Ecto neural progenitor cell (in vitro differentiated cells): ENCODE measurements at regions not wholly inside any gene's neighbourhood (a gene's known extent, or its start where the extent isn't known, plus 50 kb on each side); places are given as distances from the start of the nearest gene placed in this dataset.
"Not testable (repeated sequence)": the region's sequence is repeated elsewhere in the genome, so short reads cannot be mapped to it uniquely, and the experiment has no call there.

Source experiments
- DNase-seq: peaks from one replicate; pipeline ENCODE4 v3.0.0-alpha.2; 2018; ENCODE audit warnings: low spot score

DNA sequence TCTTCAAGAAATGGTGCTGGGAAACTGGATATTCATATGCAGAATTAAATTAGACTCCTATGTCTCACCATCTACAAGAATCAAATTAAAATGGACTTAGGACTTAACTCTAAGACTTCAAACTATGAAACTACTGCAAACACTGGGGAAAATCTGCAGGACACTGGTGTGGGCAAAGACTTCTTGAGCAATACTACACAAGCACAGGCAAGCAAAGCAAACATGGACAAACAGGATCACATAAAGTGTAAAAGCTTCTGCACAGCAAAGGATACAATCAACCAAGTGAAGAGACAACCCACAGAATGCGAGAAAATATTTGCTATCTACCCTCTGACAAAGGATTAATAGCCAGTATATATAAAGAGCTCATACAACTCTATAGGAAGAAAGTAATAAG is 1161.1 kb upstream of the CITED2 start:
- DNase-seq, result no peak

DNA sequence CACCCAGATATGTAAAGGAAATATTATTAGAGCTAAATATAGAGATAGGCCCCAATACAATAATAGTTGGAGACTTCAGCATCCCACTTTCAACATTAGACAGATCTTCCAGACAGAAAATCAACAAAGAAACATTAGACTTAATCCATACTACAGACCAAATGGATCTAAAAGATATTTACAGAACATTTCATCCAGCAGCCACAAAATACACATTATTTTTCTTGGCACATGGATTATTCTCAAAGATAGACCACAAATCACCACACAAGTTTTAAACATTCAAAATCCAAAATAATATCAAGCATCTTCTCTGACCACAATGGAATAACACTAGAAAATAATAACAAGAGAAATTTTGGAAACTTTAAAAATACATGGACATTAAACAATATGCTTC is 1159.1 kb upstream of the CITED2 start:
- no peak for DNase-seq

DNA sequence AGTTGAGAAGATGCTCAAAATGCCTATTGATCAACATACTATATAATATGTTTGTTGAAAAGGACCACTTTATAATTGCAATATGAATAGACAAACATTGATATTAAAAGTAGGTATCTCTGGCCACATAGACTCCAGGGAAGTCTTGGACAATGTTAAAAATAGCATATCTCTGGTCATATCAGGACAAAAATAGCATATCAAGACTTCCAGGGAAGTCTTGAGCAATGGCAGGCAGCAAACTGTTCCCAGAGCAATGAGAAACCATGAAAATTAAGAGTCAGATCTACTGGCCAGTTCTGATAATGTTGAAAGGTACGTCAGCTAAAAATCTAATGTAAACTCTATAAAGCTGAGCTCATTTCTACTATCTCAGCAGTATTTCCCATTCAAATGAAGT is 1130.3 kb upstream of the CITED2 start:
- DNase-seq, result no peak

DNA sequence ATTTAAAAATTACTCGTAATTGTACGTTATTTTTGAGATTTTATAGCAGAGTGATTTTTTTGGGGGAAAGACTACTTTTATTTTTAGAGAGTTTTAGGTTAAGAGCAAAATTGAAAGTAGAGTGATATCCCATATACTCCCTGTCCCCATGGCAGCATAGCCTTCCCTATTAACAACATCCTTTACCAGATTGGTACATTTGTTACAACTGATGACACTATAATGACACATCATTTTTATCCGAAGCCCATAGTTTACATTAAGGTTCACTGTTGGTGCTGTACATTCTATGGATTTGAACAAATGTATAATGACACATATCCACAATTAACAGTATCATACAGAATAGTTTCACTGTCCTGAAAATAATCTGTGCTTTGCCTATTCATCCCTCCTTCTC is 1126.4 kb upstream of the CITED2 start:
- DNase-seq, result no peak

DNA sequence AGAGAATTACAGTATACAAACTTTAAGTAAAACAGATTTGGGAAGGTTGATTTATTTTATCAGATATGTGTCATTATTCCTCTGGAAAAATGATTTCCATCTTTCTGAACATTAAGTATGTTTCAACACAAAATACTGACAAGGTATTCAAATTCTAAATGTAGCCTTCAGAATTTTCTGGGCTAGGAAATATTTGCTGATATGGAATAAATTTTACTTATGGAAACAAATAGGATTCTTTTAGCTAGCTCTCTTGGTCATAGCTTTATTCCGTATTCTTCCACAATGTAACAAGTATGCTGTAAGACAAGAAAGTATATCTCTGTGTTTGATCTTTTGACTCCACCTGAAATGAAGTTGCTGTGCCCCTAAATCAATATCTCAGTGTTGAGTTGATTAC is 1125.2 kb upstream of the CITED2 start:
- no peak for DNase-seq

DNA sequence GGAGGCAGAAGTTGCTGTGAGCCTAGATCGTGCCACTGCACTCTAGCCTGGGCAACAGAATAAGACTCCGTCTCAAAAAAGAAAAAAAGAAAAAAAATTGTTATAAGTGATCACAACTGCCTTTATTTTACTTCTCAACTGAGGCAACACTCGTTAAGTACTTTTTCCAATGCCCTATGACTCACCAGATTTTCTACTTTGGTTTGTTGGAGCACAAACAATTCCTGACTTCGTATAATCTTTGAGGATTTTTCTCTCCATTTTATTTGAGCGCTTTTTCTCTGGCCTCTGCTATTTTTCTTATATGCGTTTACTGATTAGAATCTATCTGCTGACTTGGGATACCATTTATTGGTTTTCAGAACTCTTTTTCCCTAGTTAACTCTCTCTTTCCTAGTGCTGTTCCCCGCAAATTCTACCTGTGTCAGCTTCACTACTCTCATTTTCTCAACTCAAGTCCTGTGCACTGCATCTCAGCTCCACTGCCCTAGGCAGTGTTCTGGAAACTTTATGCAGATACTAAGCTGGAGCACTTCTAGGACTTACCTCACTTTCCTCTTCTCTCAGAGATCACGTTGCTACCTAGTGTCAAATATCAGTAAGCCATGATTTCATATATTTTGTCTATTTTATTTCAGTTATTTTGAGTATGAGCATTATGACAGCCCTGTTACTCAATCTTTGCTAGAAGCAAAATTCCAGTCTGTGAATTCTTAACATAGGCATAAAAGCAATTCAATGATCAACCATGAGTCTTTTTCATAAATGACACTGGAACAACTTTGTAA is 1120.1 kb upstream of the CITED2 start:
- no peak for DNase-seq

DNA sequence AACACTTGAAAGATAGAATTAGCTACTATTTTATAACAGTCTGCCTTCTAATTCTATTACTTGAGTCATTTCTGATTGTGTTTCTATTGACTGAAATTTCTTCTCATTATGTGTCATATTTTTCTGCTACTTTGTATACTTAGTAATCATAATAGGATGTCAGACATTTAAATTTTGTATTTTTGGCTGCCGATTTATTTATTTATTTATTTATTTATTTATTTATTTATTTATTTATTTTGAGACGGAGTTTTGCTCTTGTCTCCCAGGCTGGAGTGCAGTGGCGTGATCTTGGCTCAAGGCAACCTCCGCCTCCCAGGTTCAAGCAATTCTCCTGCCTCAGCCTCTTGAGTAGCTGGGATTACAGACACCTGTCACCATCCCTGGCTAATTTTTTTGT is 1119.0 kb upstream of the CITED2 start:
- not testable (repeated sequence) for DNase-seq

DNA sequence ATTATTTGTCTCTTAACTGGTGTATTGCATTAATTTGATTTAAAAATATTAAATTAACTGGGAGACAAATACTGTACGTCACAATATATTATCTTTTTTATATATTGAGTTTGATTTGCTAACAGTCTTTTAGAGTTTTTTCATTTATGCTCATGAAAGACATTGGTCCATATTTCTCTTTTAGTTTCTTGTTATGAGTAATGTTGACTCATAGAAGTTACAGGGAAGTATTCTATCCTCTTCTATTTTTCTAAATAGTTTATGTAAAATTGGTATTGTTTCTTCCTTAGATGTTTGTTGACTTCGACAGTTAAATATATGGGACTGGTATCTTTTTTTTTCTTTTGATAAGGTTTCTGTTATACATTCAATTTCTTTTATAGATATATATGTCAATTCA is 1115.6 kb upstream of the CITED2 start:
- DNase-seq, result no peak

DNA sequence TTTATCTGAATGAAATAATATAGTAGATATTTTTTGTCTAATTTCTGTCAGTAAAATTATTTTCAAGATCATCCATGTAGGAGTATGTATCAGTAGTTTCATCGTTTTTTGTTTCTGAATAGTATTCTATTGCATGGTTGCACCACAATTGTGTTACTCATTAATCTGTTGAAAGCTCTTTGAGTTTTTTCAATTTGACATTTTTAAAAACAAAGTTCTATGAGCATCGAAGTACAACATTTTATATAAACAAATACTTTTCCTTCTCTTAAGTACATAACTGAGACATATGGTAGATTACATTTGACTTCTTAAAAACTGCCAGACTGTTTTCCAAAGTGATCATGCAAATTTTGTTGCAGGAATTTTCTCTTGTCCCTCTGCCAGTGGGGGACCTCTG is 1113.1 kb upstream of the CITED2 start:
- no peak for DNase-seq

DNA sequence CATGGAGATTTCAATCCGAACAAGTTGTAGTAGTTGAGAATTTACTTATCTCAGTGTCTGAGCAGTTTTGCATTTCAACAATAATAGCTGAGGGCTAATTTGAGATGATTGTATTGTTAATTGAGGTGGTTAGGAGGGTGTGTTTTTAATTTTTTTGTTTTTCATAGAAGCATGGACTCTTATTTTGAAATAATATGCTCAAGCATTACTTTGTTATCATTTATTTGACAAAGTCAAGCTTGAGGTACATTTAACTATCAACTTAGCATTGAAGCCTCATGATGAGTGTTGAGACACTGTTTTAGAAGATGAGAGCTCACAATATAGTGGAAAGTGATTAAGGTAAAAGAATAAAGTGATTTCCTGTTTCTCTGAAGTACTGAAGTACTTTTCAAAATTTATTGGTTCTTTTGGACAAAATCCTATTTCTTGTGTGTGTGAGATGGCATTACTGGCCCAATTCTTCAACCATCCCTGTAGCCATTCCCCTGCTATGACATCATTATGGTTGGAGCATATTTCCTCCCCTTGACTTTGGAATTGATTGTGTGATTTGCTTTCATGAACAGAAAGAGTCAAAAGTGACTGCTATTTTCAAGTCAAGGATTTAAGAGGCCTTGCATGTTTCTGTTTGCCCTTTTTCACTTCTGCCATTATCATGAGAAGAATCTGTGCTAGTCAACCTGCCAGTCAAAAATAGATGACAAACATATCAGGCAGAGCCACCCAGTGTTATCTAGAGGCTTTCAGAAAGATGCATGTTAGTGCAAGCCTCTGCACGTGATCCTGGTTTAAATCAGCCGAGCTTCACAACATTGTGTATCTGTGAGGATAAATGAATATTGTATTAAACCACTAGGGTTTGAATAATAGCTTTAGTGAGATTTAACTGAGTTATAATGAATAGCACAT is 1112.3 kb upstream of the CITED2 start:
- DNase-seq, result no peak

DNA sequence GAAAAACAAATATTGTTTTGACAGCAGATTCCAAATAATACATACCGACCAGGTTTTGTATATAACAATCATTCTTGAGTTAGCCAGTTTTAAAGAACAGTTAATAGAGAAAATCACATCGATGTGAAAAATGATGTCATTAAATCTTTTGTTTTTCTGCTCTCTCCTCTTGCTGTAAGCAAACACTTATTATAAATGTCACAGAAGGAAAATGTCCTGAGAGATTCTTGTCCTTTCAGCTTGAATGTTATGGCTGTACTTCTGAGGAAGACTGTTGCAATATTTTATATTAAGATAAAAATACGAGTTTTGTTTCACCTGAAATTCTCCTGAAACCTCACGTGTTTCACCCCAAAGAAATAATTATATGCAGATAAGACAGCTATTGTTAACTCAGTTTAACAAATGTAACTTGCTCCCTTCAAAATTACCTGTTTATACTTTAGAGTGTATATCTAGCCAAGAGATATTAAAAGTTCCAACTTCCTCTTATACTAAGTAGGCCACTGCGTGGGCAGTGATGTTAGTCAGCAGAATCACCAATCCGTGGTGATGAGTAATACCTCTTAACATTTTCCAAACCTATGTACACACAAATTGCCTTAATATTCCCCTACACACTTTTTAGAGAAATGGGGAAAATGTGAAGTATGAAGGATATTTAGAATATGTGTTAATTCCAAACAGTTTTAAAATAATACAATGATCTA is 1111.4 kb upstream of the CITED2 start:
- no peak for DNase-seq

DNA sequence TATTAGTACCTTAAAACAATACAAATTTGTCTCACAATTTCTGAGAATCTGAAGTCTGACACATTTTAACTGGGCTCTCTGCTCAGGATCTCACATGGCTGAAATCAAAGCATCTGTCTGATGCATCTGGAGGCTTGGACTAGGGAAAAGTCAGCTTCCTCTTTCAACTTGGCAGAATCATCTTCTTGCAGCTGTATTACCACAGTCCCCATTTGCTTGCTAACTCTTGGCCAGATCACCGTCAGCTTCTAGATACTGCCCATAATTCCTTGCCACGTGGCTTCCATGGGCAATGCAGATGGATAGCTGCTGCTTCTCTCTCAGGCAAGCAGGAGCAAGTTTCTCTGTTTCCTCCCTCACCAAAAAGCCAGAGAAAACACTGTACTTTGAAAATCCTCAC is 1106.4 kb upstream of the CITED2 start:
- DNase-seq, result no peak

DNA sequence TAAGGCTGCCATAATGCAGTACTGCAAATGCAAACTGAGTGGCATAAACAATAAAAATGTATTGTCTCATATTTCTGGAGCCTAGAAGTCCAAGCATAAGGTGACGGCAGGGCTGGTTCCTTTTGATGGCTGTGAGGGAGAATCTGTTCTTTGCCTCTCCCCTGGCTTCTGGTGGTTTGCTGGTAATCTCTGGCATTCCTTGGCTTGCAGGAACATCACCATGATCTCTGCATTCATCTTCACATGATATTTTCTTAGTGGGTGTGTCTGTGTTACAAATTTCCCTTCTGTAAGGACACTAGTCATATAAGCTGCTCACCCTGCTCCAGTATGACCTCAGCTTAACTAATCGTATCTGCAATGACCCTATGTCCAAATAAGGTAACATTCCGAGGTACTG is 1104.2 kb upstream of the CITED2 start:
- DNase-seq, result no peak

DNA sequence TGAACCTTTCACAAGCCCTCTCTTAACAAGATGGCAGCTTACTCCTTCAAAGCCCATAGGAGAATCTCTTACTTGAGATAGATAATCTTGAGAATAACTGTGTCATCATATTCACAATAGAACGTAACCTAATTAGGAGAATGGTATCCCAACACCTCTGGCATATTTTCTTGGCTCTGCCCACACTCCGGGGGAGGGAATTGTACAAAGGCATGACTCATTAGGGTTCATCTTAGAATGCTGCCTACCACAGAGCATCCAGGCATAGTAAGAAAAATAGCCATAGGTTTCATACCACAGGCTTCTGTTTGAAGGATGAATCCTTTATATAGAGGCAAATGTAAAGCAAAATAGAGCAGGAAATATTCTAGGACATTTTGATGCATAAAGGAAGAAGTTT is 1100.6 kb upstream of the CITED2 start:
- DNase-seq, result no peak

DNA sequence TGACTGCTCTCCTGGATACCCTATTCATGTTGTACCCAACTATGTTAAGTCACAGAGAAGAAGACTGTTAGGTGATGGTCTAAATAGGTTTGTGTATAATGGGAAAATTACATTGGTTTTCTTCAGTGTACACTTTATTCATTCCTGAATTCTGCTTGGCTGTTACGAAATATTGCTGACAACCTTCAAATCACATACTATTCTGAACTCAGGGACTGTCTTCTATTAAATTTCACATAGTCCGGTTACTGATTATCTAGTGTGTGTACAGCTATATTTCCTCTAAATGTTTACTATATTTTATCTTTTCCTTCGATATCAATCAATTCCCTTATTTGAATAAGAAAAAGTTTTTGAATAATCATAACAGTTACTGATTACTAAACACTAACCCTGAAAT is 1090.3 kb upstream of the CITED2 start:
- DNase-seq, result no peak

DNA sequence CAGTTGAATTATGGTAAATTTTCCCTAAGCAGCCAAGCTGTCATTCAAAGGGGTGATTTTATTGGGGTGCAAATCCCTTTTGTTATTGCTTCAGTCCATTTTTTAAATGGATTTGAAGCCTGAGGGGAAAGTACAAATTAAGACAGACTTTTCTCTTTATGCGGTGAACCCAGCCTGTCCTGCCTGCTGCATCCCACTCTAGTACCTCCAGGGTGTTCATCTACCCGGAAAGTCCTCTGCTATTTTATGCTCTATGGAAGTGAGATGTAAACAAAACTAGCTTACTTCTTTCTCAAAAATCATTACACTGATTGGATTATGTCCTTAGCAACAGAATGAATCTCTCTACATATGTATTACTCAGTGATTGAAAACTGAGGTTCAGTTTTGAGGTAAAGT is 1088.9 kb upstream of the CITED2 start:
- DNase-seq, result no peak

DNA sequence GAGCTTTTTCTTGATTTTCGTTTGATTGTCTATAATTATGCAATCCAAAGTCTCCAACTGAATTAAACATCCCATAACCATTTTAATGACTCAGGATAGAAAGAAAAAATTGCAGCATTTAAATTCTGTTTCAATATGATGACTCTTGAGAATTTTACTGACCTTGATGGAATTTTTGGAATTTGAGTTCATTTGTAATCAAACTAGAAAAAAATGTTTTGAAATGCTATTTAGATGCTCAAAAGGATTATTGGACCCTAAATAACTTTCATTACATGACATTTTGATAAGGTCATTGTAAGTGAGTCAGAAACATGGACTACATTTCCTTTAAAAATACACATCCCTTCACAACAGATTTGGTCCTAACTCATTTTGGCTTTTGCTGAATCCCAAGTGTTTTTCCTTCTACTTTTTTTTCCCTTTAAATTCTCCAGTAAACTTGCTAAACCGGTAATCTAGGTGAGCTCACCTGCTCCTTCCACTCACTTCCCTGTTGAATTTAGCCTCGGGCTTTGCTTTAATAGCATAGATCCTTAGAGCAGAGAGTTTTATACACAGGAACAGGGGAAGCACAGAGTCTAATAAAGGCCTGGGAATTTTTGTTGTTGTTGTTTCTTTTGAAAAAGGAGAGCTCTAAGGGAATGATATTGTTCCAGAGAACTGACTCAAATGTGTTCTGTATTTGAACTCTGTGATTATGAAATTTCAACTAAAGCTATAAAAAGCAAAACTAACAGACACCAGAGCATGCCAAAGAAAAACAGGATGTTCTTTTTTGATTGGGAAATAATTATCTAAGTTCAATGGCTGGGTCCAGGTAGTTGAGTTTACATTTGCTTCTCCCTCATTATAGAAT is 1088.2 kb upstream of the CITED2 start:
- no peak for DNase-seq

DNA sequence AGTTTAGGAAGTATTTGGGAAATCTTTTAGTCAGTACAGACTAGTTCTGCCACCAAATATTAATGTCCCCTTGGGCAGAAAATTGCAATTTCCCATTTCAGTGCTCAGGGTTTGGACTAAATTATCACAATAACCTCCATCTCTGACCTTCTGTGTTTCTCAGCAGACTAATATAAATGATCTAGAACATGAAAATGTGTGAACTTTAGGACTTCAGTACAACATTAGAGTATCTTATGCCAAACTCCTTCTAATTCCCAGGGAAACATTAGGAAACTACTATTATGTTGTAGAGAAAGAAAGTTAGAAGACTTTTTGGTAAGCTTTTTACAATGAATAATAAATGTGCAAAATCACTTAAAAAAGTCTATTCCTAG is 1087.6 kb upstream of the CITED2 start:
- no peak for DNase-seq

DNA sequence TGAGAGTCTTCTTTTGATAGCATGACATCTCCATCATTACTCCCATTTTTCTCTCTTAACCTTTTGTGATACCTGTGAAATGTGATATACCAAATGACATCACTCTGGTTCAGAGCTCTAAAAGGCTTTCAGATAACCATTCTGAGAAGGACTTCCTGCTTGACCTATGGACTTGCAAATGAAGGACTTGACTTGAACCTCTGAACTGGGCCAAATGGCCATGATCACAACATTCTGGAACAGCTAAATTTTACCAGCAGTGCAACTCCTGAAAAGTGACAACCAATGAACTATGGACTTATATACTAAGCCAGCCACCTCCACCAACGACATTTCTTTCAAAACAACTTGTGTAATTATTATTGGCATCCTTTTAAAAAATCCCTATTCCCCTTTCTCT is 1085.8 kb upstream of the CITED2 start:
- no peak for DNase-seq

DNA sequence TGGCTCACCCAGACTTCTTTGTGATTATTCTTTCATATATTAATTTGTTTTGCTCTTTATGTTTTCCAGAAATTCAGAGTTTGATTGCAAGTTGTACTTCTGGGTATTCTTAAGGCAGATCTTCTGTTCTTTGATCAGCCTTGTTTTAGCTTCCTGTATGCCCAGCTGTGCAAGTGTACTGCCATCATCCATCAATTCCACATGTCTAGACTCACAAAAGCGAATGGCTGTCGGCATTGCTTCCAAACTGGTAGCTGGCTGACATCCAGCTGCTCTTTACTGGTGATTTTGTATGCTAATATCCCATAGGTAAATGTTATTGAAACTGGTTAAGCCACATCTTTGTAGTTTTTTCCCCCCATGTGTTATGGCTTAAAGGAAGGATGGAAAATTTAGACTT is 1084.8 kb upstream of the CITED2 start:
- no peak for DNase-seq

DNA sequence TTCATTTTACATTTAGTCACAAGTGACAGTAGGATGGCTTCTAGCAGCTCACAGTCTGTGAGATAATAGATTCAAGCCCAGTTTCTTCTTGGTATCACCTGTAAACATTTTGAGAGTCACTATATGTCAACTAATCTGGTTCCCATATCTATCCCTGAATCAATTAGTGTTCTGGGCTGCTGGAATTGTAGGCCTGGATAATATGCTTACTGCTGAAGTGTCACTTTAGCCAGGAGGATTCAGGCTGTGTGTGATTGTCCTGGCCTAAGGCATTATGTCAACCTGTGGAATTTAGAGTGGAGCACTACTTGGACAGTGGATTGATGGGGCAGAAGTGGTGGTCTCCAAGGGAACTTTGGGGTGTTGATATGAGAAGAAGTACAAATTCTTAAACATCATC is 1071.8 kb upstream of the CITED2 start:
- DNase-seq, result no peak

DNA sequence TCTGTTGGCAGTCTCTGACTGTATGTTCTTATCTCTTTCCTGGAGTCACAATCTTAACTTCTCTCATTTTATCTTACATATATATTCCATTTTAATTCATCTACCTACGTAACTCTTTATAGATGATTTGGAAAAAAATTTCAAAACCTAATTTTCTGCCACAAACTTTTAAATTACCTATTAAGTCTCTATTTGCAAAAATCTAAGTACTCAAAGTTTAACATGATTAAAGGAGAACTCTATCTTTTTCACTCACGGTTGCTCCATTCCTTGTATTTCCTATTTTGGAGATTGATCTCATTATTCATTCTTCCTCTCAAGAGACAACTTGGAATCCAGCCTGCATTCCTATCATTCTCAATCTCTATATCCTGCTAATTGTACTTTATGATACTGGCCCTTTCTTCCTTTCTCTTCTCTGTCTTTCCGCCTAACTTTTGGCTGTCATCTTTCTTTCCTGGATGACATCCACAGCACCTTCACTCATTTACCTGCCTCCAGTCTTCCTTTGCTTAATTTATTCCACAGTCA is 1071.1 kb upstream of the CITED2 start:
- DNase-seq, result no peak
